Astrocyte (in vitro differentiated cells and primary cell): ENCODE measurements at regions not wholly inside any gene's neighbourhood (a gene's known extent, or its start where the extent isn't known, plus 50 kb on each side); places are given as distances from the start of the nearest gene placed in this dataset.

Experiments used
- DNase-seq: peaks from one replicate; pipeline ENCODE4 v3.0.0-alpha.2; 2010; ENCODE audit warnings: low read depth
- FAIRE-seq: peaks from 2 replicates; lab custom pipeline; 2011; peaks lifted over from hg19 to GRCh38; lab: Jason Lieb, UNC
- H2AFZ ChIP-seq: 2 replicates; pipeline ENCODE4 v1.6.0; 2012; ENCODE audit warnings: low read depth, low read length, inconsistent platforms
- H3K27ac ChIP-seq: 2 replicates; pipeline ENCODE4 v1.5.1; 2011; ENCODE audit warnings: low read depth, low read length, inconsistent platforms
- H3K27me3 ChIP-seq: 2 replicates; pipeline ENCODE4 v1.6.0; 2011; ENCODE audit warnings: low read length, inconsistent platforms; ENCODE audit not compliant: insufficient read depth
- H3K36me3 ChIP-seq: 2 replicates; pipeline ENCODE4 v1.5.1; 2011; ENCODE audit warnings: low read length, inconsistent platforms; ENCODE audit not compliant: insufficient read depth
- H3K4me1 ChIP-seq: 2 replicates; pipeline ENCODE4 v1.5.1; 2011; ENCODE audit warnings: low read length, inconsistent platforms; ENCODE audit not compliant: insufficient read depth
- H3K4me2 ChIP-seq: 2 replicates; pipeline ENCODE4 v1.6.0; 2012; ENCODE audit warnings: low read length, inconsistent platforms
- H3K4me3 ChIP-seq: 2 replicates; pipeline ENCODE4 v1.5.1; 2011; ENCODE audit warnings: low read depth, mild to moderate bottlenecking, low read length, inconsistent platforms; ENCODE audit not compliant: insufficient read depth
- H3K79me2 ChIP-seq: 2 replicates; pipeline ENCODE4 v1.6.0; 2012; ENCODE audit warnings: mild to moderate bottlenecking, low read length, inconsistent platforms; ENCODE audit not compliant: insufficient read depth
- H3K9ac ChIP-seq: 2 replicates; pipeline ENCODE4 v1.6.0; 2012; ENCODE audit warnings: mild to moderate bottlenecking, low read length, inconsistent platforms
- H3K9me3 ChIP-seq: 2 replicates; pipeline ENCODE4 v1.5.1; 2012; ENCODE audit warnings: low read depth, mild to moderate bottlenecking, low read length, inconsistent platforms; ENCODE audit not compliant: insufficient read depth
- H4K20me1 ChIP-seq: 2 replicates; pipeline ENCODE4 v1.6.0; 2012; ENCODE audit warnings: low read length, inconsistent platforms; ENCODE audit not compliant: insufficient read depth
- H3K27ac Mint-ChIP-seq: one replicate; pipeline ENCODE4 v1.8.0; 2021; ENCODE audit warnings: mild to moderate bottlenecking, mixed read lengths; ENCODE audit not compliant: unreplicated experiment
- H3K27me3 Mint-ChIP-seq: one replicate; pipeline ENCODE4 v1.8.0; 2021; ENCODE audit warnings: low read depth, mixed read lengths; ENCODE audit not compliant: unreplicated experiment
- H3K36me3 Mint-ChIP-seq: one replicate; pipeline ENCODE4 v1.8.0; 2021; ENCODE audit warnings: low read depth, mixed read lengths; ENCODE audit not compliant: unreplicated experiment
- H3K4me1 Mint-ChIP-seq: one replicate; pipeline ENCODE4 v1.8.0; 2021; ENCODE audit warnings: low read depth, mixed read lengths; ENCODE audit not compliant: unreplicated experiment
- H3K4me3 Mint-ChIP-seq: one replicate; pipeline ENCODE4 v1.8.0; 2021; ENCODE audit warnings: mild to moderate bottlenecking, moderate library complexity, mixed read lengths; ENCODE audit not compliant: unreplicated experiment
- H3K9me3 Mint-ChIP-seq: one replicate; pipeline ENCODE4 v1.8.0; 2021; ENCODE audit warnings: mild to moderate bottlenecking, mixed read lengths; ENCODE audit not compliant: unreplicated experiment
- CTCF ChIP-seq: IDR thresholded peaks from 2 replicates; pipeline ENCODE4 v1.5.1; 2011; ENCODE audit warnings: low read depth, mild to moderate bottlenecking, inconsistent platforms, low read length, moderate library complexity; ENCODE audit not compliant: insufficient read depth
- EZH2 ChIP-seq: IDR thresholded peaks from 2 replicates; pipeline ENCODE4 v1.6.1; 2012; ENCODE audit warnings: mild to moderate bottlenecking, low read length, inconsistent platforms; ENCODE audit not compliant: insufficient read depth

DNA sequence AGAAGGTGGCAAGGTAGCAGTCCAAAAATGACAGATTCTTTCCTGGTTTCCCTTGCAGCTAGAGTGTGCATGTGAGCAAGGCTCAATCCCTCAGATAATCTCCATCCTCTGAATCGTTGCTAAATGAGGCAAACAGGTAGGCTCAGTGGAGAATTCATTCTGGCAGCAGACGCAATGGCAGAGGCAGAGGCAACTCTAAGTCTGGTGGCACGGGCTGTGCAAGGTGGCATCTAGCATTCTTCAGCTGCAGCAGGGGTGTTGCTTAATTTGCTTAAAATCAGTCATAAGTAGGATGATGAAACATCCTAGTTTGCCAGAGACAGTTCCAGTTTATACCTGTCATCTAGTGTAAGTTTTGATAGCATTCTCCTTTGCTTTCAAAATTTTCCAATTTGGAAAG, 391.1 kb upstream of the MEX3C start:
- Mint-ChIP-seq H3K4me3 (no peak overlapping the region), H3K9me3 (peaks cover 2% of the 10 kb centered on the region), H3K27ac (no peak overlapping the region), H3K4me1 (no peaks in the 10 kb centered on the region), H3K36me3 (no peaks in the 10 kb centered on the region), H3K27me3 (peaks cover 5% of the 10 kb centered on the region)
- H3K4me3 ChIP-seq, result no peak overlapping the region
- no peaks in the 10 kb centered on the region for H3K9me3 ChIP-seq
- H3K79me2 ChIP-seq, result no peaks in the 10 kb centered on the region
- no peaks in the 10 kb centered on the region for H3K4me1 ChIP-seq
- H2AFZ ChIP-seq, result no peak overlapping the region
- H3K4me2 ChIP-seq, result no peak overlapping the region
- TF ChIP-seq EZH2 (no peak), CTCF (no peak)
- no peak overlapping the region for H3K27ac ChIP-seq
- H3K36me3 ChIP-seq, result no peaks in the 10 kb centered on the region
- FAIRE-seq (no peak), DNase-seq (no peak)
- no peaks in the 10 kb centered on the region for H3K27me3 ChIP-seq
- no peak overlapping the region for H3K9ac ChIP-seq
- no peaks in the 10 kb centered on the region for H4K20me1 ChIP-seq

DNA sequence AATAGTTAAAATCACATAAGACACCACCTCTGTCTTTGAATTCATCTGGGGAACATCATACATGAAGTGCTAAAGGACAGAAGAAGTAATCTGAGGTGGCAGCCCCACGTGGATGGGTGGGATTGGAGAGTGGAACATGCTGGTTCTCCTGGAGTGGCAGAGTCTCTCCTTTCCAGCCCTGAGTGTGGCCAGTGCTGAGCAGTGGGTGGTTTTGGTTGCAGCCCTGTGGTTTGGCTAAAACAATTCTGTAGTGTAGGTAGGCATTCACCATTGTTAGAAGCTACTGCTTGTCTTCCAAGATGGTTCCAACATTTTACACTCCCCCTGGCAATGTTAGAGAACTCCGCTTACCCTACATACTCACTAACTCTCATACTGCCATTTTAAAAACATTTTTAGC, 396.4 kb upstream of the MEX3C start:
- Mint-ChIP-seq H3K27me3 (no peaks in the 10 kb centered on the region), H3K9me3 (peaks cover 7% of the 10 kb centered on the region)

More for the DNA sequence above, 396.4 kb upstream of the MEX3C start:
- FAIRE-seq (no peak), DNase-seq (no peak)
- Histone ChIP-seq H2AFZ (no peak overlapping the region), H3K36me3 (no peaks in the 10 kb centered on the region), H3K4me2 (no peak overlapping the region), H4K20me1 (no peaks in the 10 kb centered on the region), H3K4me3 (no peak overlapping the region), H3K27me3 (no peaks in the 10 kb centered on the region), H3K27ac (no peak overlapping the region), H3K9me3 (no peaks in the 10 kb centered on the region), H3K4me1 (no peaks in the 10 kb centered on the region), H3K9ac (no peak overlapping the region), H3K79me2 (no peaks in the 10 kb centered on the region)
- TF ChIP-seq CTCF (no peak), EZH2 (no peak)
- H3K36me3 Mint-ChIP-seq, result no peaks in the 10 kb centered on the region
- H3K4me1 Mint-ChIP-seq, result no peaks in the 10 kb centered on the region
- H3K4me3 Mint-ChIP-seq, result no peak overlapping the region
- H3K27ac Mint-ChIP-seq, result no peak overlapping the region
